SU-DHL-6 (cell line): ENCODE measurements at regions not wholly inside any gene's neighbourhood (a gene's known extent, or its start where the extent isn't known, plus 50 kb on each side); places are given as distances from the start of the nearest gene placed in this dataset.

ENCODE experiments used
- EZH2phosphoT487 ChIP-seq: fragments of 200-600 bp; sonication (generic), shearing (Covaris generic); conservative IDR thresholded peaks from 2 replicates; pipeline ENCODE4 v1.6.1; 2018; ENCODE audit warnings: mild to moderate bottlenecking, antibody characterized with exemption, low read length, moderate library complexity, mixed read lengths
- TF ChIP-seq, protein P1 (sequence below): fragments of 200-600 bp; sonication (generic); IDR thresholded peaks from one replicate; pipeline ENCODE4 v1.5.1; 2017; ENCODE audit warnings: antibody characterized with exemption, mild to moderate bottlenecking, low read length, moderate library complexity; ENCODE audit not compliant: insufficient read depth, poor library complexity, severe bottlenecking

DNA sequence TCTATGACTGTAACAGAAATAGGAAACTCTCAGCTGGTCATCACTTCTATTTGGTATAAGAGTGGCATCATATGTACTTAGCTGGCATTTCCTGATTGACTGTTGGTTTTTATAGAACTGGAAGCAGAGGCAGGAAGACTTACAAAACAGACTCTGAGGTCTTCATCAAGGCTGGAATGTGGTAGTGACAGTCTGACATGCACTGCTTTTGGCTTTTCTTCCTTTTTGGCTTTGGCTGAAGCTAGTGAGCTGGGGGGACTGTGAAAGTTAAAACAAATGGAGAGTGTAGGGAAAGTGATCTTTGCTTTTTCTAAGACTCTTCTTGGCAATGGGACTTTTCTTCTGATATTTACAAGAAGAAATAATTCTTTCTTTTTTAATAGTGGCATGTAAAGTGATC lies 121.1 kb upstream of the SLC4A4 start:
- TF ChIP-seq, protein P1, sequence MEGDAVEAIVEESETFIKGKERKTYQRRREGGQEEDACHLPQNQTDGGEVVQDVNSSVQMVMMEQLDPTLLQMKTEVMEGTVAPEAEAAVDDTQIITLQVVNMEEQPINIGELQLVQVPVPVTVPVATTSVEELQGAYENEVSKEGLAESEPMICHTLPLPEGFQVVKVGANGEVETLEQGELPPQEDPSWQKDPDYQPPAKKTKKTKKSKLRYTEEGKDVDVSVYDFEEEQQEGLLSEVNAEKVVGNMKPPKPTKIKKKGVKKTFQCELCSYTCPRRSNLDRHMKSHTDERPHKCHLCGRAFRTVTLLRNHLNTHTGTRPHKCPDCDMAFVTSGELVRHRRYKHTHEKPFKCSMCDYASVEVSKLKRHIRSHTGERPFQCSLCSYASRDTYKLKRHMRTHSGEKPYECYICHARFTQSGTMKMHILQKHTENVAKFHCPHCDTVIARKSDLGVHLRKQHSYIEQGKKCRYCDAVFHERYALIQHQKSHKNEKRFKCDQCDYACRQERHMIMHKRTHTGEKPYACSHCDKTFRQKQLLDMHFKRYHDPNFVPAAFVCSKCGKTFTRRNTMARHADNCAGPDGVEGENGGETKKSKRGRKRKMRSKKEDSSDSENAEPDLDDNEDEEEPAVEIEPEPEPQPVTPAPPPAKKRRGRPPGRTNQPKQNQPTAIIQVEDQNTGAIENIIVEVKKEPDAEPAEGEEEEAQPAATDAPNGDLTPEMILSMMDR: no peak
- no peak for TF ChIP-seq EZH2phosphoT487
